ENCODE measurements at regions not wholly inside any gene's neighbourhood (a gene's known extent, or its start where the extent isn't known, plus 50 kb on each side); places are given as distances from the start of the nearest gene placed in this dataset.

DNA sequence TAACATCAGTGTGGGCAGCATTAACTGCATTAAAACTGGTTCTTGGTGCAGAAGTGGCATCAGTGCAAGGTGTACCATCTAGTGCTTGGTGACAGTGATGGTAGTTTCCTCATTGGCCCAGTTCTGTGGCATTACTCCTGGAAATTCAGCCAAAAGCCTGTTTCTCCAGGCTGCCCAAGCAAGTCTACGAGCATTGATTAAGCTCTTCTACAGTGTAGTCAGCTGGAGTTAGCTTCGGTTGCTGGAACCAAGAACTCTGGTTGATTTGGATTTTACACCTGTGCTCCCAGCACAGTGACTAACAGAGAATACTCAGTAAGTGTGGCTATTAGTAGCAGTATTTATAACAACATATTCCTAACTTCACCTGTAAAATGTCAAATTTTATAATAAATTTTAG, 84.9 kb upstream of the ZDHHC17 start:
- TF ChIP-seq EP300 (IDR thresholded peaks at IDR 0.05) (no peak), POLR2A (IDR thresholded peaks at IDR 0.05) (no peak)
- TF ChIP-seq, protein P1, sequence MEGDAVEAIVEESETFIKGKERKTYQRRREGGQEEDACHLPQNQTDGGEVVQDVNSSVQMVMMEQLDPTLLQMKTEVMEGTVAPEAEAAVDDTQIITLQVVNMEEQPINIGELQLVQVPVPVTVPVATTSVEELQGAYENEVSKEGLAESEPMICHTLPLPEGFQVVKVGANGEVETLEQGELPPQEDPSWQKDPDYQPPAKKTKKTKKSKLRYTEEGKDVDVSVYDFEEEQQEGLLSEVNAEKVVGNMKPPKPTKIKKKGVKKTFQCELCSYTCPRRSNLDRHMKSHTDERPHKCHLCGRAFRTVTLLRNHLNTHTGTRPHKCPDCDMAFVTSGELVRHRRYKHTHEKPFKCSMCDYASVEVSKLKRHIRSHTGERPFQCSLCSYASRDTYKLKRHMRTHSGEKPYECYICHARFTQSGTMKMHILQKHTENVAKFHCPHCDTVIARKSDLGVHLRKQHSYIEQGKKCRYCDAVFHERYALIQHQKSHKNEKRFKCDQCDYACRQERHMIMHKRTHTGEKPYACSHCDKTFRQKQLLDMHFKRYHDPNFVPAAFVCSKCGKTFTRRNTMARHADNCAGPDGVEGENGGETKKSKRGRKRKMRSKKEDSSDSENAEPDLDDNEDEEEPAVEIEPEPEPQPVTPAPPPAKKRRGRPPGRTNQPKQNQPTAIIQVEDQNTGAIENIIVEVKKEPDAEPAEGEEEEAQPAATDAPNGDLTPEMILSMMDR (IDR thresholded peaks at IDR 0.05): no peak
